ENCODE measurements at regions not wholly inside any gene's neighbourhood (a gene's known extent, or its start where the extent isn't known, plus 50 kb on each side); places are given as distances from the start of the nearest gene placed in this dataset.
A peak's percentile ranks its signal among the peaks of the same experiment; 100 is the strongest.
"Not testable (repeated sequence)": the region's sequence is repeated elsewhere in the genome, so short reads cannot be mapped to it uniquely, and the experiment has no call there.

GRCh38 chr5:104512063-104512825, 949.7 kb upstream of the NUDT12 start:
- no peak for DNase-seq

- peak; percentile 63 for DNase-seq
Measured at GRCh38 chr5:104498281-104498680, 935.7 kb upstream of the NUDT12 start.

- no peak for DNase-seq
Measured at GRCh38 chr5:104494083-104494482, 931.5 kb upstream of the NUDT12 start.

DNA sequence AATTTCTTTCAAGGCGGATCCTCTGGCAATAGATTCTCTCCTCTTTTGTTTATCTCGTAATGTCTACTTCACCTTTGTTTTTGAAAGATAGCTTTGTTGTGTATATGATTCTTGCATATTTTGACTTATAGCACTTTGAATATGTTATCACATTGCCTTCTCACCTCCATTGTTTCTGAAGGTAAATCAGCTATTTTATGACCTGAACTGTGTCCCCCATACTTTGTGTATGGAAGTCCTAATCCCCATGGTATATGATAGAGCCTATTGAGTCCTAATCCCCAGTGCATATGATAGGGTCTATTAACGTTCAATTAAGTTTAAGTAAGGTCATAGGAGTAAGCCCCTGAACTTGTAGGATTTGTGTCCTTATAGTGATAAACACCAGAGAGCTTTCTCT, 910.2 kb upstream of the NUDT12 start:
- no peak for DNase-seq

GRCh38 chr5:104456122-104456521, 893.5 kb upstream of the NUDT12 start:
- no peak for DNase-seq

- no peak for DNase-seq
Measured at GRCh38 chr5:104452550-104452949, 890.0 kb upstream of the NUDT12 start.

- DNase-seq, result not testable (repeated sequence)
Measured at GRCh38 chr5:104451911-104452310, 889.3 kb upstream of the NUDT12 start.

DNA sequence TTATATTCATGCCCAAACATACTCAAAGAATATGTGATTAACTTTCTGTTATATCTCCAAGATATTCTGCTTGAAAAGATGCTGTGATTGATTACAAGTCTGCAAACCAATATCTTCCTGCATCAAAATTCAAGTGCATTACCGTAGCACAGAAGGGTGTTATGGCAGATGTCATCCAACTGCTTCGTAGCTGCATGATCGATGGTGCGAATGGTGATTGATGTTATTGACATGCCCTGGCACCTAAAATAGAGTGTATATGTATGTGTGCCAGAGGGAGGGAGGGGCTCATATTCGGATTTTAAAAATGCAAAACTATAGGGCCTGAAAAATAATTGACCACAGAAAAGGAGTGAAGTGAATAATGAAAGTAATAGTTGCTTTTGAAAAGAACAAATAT, 882.1 kb upstream of the NUDT12 start:
- no peak for DNase-seq

- DNase-seq, result no peak
Measured at GRCh38 chr5:104443706-104444105, 881.1 kb upstream of the NUDT12 start.

GRCh38 chr5:104431981-104432380, 869.4 kb upstream of the NUDT12 start:
- DNase-seq, result no peak

DNA sequence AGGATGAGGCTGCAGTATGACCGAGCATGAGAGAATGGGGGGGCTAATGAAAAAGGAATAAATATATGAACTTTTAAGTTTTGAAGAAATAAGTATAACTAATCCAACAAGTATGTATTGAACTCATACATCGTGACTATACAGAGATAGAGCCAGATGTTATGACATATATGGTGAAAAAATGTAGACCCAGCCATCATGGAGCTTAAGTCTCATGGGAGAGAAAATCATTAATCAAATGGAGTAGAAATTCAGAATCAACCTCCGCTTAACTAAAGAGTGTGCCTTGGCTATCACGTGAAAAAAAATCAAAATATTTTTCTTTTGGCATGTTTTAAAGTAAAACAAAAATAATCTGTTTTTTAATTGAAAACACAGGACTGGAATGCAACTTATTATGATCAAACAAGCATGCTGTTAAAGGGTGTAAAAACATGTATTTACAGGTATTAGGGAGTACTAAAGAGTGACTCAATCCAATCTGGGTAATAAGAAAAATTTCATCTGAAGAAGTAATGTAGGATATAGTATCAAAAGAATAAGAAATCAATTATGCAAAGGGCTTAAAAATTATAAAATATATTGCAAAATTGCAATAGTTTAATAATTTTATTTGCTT, 868.5 kb upstream of the NUDT12 start:
- no peak for DNase-seq

GRCh38 chr5:104429911-104430310, 867.3 kb upstream of the NUDT12 start:
- DNase-seq, result no peak

GRCh38 chr5:104421431-104421830, 858.8 kb upstream of the NUDT12 start:
- DNase-seq, result no peak

- DNase-seq, result no peak
Measured at GRCh38 chr5:104418056-104418455, 855.5 kb upstream of the NUDT12 start.

- peak; percentile 14 for DNase-seq
Measured at GRCh38 chr5:104412649-104413240, 850.2 kb upstream of the NUDT12 start.

DNA sequence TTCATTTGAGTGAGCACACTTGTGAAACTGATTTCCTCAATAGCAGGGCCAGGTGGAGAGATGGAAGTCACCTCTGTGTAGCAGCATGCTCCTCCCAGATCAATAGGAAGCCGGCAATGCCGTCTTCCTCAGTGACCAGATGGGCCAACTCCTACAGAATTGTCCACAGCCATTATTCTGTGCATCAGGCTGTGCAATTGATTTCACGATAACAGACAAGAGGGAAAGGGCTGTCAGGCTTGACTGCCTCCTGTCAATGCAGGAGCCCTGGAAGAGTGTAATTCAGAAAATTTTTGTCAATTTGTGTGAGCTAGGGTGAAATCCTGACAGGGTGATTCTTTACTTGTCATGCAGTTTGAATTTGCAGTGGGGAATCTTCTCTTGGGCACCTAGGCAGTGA, 838.4 kb upstream of the NUDT12 start:
- DNase-seq, result no peak

- DNase-seq, result no peak
Measured at GRCh38 chr5:104385906-104386305, 823.3 kb upstream of the NUDT12 start.

DNA sequence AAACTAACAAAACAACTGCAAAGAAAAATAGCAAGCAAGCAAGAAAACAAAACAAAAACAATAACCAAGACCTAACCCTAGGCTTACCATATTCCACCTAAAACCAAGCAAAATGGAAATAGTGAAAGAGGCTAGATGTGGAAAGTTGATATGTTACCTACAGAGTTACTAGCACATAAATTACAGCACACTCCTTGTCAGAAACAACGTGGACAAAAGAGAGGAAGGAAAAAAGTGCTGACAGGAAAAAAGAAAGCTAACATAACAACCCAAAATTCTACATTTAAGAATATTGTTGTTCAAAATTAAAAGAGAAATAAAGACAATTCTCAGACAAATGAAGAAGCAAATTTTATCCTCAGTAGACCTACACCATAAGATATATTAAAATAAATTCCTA, 812.8 kb upstream of the NUDT12 start:
- no peak for DNase-seq

- DNase-seq, result peak; percentile 17
Measured at GRCh38 chr5:104372796-104373195, 810.2 kb upstream of the NUDT12 start.

GRCh38 chr5:104372376-104372775, 809.8 kb upstream of the NUDT12 start:
- peak; percentile 10 for DNase-seq

DNA sequence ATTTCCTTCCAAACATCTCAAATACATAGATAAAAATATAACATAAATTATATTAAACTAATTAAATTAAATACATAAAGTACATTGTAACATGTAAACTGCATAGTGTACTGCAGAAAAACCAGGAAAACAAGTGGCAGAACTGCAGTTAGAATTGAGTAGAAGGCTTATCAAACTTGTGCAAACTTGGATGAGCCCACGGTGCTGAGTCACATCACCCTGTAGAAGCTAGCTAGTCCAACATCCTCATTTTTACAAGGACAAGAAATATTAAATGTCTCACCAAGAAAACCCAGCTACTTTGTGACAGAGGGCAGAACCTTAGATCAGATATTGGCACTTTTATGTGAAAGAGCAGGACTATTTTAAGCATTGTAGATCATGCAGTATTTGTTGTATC, 807.9 kb upstream of the NUDT12 start:
- DNase-seq, result peak; percentile 11

- no peak for DNase-seq
Measured at GRCh38 chr5:104367978-104368377, 805.4 kb upstream of the NUDT12 start.

GRCh38 chr5:104363567-104363966, 801.0 kb upstream of the NUDT12 start:
- DNase-seq, result no peak

DNA sequence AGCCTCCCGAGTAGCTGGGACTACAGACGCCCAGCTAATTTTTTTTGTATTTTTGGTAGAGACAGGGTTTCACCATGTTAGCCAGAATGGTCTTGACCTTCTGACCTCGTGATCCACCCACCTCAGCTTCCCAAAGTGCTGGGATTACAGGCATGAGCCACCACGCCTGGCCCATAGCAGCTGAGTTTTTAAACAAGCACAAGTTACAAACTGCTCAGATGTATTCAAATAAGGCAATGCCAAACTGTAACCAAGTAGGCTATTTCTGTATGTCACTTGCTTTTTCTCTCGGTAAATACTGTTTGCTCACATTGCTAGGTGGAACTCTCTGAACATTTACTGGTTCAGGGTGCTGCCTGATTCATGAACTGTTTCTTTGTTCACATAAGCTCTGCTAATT, 799.3 kb upstream of the NUDT12 start:
- DNase-seq, result no peak

All from NCI-H226 (cell line).